NCI-H510A treated with DMSO at 0.1 percent for 48 hours (cell line): ENCODE measurements at regions not wholly inside any gene's neighbourhood (a gene's known extent, or its start where the extent isn't known, plus 50 kb on each side); places are given as distances from the start of the nearest gene placed in this dataset.

Experiments used
- DNase-seq: peaks from one replicate; lab custom pipeline; 2025; lab: John Stamatoyannopoulos, UW

GRCh38 chr13:111517641-111518010, 197.2 kb downstream of the TEX29 start:
- DNase-seq = no peak

DNA sequence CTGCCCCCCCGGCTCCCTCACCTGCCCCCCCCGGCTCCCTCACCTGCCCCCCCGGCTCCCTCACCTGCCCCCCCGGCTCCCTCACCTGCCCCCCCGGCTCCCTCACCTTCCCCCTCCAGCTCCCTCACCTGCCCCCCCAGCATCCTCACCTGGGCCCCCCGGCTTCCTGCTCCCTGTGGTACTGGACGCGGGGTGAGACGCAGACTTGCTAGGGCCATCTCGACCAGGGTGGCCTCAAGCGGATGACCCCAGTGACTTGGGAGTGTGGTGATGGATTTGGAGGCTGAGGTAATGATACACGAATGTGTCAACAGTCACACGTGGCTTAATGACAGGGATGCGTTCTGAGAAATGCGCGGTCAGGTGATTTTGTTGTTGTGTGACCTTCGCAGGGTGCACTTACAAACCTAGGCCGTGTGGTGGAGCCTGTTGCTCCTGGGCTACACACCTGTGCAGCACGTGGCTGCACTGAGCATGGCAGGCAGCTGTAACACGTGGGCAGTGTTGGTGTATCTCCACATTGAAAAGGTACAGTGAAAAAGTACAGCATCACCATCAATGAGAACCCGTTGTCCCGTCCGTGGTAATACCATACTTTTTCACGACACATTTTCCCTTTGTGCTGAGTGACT, 197.8 kb downstream of the TEX29 start:
- peak; percentile 41 for DNase-seq

- DNase-seq = no peak
These were observed 198.6 kb downstream of the TEX29 start for GRCh38 chr13:111519041-111519440.

GRCh38 chr13:111519490-111520170, 199.2 kb downstream of the TEX29 start:
- DNase-seq = no peak

GRCh38 chr13:111521030-111521429, 200.6 kb downstream of the TEX29 start:
- no peak for DNase-seq

DNA sequence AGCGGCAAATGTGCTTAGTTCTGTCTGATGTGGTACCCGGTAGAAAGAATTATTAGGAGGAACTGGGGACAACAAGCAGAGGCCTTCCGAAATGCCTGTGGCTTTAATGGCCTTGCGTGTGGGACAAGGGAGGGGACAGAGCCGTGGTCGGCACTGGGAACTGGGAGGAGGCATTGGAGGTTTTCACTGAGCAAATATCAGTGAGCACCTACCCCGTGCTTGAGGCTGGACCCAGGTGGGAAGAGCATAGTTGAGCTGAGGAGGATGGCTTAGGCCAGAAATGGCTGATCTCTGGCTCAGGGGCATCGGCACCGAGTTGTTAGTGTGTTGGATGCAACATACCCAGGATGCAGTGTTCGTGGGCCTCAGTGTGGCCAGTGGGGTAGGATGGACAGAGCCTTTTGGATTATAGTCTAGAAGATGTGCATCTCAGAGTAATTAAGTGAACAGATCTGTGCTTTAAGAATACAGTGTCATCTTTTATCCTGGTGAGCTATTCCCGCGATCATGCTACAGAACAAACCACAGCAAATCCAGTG, 201.3 kb downstream of the TEX29 start:
- DNase-seq = no peak

DNA sequence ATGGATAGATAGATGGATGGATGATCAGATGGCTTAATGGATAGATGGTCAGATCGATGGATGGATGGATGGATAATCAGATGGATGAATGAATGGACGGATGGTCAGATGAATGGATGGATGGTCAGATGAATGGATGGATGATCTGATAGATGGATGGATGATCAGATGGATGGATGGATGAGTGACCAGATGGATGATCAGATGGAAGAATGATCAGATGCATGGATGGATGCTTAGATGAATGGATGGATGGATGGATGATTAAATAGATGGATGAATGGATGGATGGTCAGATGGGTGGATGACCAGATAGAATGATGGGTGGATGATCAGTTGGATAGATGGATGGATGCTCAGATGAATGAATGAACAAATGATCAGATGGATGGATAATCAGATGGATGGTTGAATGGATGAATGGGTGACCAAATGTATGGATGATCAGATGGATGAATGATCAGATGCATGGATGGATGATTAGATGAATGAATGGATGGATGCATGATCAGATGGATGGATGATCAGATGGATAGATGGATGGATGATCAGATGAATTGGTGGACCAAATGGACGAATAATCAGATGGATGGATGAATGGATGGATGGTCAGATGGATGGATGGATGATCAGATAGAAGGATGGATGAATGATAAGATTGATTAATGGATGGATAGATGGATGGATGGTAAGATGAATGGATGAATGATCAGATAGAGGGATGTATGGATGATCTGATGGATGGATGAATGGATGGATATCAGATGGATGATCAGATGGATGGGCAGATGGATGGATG, 205.1 kb downstream of the TEX29 start:
- DNase-seq = no peak

- no peak for DNase-seq
These were observed 206.5 kb downstream of the TEX29 start for GRCh38 chr13:111526922-111527321.

DNA sequence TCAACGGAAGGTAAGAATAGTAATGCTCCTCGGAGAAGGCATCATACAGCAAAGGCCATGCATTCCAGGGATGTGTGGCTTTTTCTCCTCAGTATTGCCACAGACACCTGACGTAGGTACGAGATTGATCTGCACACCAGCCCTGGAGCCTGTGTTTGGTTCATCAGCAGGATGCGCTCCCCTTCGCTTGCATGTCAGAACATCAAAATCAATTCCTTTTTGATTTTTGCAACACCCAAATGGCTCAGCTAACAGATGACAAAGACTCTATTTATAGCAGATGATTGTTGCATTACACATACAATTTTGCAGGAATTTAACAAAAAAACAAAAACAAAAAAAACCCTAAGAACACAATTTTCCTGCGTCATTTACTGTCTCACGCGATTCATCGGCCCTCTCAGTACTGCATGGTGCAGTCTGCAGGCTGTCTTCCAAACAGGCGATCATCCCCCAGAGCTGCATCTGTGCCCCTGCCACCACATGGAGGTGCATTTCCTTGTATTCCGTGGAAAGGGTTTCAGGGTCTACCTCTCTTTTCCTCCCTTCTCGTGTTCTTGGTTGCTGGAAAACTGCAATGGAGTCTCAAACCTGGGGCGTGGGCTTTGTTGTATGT, 207.3 kb downstream of the TEX29 start:
- DNase-seq = no peak

DNA sequence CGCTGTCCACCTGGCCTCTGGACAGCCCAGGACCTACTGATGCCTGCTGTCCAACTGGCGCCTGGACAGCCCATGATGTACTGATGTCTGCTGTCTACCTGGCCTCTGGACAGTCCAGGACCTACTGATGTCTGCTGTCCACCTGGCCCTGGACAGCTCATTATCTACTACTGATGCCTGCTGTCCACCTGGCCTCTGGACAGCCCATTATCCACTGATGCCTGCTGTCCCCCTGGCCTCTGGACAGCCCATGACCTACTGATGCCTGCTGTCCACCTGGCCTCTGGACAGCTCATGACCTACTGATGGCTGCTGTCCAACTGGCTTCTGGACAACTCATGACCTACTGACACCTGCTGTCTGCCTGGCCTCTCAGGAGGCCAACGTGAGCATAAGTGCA, 208.1 kb downstream of the TEX29 start:
- DNase-seq = no peak

- no peak for DNase-seq
These were observed 209.9 kb downstream of the TEX29 start for GRCh38 chr13:111530137-111530870.

DNA sequence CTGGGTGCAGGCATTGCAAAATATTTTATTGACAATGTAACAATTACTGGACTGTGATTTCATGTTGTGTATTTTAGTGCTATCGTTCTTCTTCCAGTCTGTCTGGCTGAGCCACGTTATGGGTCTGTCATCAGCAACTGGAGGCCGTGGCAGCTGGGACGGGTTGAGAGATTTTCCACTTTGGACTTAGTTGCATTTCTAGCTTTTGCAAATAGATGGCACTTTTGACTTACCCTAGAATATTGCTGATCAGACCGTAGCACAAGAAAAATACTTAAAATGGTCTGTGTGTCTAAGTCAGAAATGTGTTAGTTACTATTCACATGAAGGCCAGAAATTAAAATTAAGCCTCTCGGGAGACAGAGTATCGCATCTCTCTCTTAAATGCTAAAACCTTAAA, 211.1 kb downstream of the TEX29 start:
- DNase-seq = peak; percentile 83

DNA sequence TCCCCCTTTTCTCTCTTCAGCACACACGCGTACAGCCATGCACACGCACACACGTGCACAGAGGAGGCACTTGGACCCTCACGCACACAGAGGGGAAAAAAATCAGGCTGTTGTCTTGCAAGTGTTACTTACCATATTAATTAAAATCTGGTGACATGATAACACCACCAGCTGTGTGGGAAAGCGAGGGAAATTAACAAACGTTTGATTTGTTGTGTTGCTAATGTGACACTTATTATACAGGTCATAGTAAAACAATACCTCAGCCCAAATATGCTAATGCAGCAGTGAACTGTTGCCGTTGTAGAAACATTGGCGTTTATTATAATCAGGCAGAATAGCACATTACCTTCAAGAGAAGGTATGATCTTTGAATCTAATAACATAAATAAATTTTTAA, 211.7 kb downstream of the TEX29 start:
- no peak for DNase-seq

DNA sequence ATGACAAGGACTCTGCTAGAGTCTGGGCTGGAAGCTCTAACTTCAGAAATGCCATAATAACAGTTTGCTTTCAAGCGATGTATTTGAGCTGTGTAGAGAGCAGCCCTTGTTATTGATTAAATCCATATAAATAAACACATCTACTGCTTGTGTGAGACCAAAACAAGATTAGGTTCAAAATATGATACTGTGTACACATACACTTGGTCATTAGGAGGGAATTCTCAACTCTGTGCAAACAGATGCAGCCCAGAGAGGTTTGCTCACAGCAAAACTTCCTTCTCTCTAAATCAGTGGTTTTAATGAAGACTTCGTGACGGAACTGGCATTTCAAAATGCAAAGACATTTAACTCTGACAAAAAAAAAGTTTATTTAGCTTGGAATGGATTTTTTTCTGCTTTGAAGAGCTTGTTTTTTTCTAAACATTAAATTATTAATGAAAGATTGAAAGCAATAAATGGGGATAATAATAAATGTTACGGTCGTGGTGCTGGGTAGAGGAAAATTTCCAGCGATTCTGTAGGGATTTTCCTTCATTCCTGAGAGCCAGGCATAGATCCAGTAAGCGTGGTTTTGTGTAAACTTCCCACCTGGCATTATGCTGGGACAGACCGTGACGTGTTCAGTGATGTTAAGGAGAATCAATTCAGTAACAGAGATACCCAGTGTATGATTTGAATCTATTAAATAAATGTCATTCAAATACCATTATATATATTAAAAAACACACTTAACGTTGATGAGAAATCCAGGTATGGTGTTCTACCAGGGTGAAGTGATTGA, 213.7 kb downstream of the TEX29 start:
- DNase-seq = peak; percentile 92

GRCh38 chr13:111534751-111535522, 214.5 kb downstream of the TEX29 start:
- DNase-seq = peak; percentile 41

- no peak for DNase-seq
These were observed 215.0 kb downstream of the TEX29 start for GRCh38 chr13:111535523-111535811.

- no peak for DNase-seq
These were observed 215.7 kb downstream of the TEX29 start for GRCh38 chr13:111536075-111536642.

DNA sequence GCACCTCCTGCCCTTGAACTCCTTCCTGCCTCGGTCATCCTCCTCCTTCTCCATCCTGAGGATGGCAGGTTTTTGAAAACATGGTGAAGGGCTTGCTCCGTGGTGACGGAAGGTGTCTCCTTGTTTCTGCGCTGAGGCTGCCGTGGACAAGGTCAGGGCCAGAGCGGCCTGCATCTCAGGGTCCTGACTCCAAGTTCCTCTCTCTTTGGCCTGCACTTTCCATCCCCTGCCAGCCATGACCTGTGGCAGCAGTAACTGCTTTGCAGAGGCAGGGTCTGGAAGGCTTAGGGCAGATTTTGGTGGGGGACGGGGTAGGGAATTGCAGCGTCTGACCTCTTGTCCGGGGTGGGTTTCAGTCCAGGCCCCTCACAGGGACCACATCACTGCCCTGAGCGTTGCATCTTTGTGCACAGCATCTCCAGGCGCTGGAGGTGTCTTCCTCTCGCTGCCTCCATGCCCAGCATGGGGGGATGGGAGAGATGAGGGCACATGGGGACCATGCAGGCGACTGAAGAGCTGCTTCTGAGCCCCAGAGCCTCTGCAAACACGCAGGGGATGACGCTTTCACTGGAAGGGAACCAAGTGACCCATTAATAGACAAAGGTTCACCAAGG, 216.8 kb downstream of the TEX29 start:
- no peak for DNase-seq

GRCh38 chr13:111537843-111538499, 217.5 kb downstream of the TEX29 start:
- DNase-seq = no peak
